HG03066 (cell line): ENCODE measurements at regions not wholly inside any gene's neighbourhood (a gene's known extent, or its start where the extent isn't known, plus 50 kb on each side); places are given as distances from the start of the nearest gene placed in this dataset.
"Not testable (repeated sequence)": the region's sequence is repeated elsewhere in the genome, so short reads cannot be mapped to it uniquely, and the experiment has no call there.

Experiments
- ATAC-seq: cut with Tn5 transposase; IDR thresholded peaks from one replicate; pipeline ENCODE4 v1.9.1; 2021; ENCODE audit warnings: low read depth; ENCODE audit not compliant: unreplicated experiment

DNA sequence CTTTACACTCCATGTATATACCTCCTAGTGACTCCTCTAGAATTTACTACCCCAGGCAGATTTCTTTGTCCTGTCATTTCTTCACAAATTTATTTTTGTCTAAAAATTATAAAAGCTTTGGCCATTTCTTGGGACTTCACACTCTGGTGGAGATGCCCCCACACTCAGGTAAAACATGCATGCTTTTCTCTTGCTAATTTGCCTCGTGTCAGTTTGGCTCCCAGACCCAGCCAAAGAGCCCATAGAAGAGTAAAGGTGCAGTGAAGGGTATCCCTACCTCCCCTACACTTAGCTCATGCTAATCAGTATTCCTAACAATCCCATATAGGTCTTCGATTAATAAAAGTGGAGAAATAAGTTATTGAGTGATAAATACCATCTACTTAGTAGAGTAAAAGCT is 256.5 kb upstream of the KRR1 start:
- ATAC-seq: no peak

DNA sequence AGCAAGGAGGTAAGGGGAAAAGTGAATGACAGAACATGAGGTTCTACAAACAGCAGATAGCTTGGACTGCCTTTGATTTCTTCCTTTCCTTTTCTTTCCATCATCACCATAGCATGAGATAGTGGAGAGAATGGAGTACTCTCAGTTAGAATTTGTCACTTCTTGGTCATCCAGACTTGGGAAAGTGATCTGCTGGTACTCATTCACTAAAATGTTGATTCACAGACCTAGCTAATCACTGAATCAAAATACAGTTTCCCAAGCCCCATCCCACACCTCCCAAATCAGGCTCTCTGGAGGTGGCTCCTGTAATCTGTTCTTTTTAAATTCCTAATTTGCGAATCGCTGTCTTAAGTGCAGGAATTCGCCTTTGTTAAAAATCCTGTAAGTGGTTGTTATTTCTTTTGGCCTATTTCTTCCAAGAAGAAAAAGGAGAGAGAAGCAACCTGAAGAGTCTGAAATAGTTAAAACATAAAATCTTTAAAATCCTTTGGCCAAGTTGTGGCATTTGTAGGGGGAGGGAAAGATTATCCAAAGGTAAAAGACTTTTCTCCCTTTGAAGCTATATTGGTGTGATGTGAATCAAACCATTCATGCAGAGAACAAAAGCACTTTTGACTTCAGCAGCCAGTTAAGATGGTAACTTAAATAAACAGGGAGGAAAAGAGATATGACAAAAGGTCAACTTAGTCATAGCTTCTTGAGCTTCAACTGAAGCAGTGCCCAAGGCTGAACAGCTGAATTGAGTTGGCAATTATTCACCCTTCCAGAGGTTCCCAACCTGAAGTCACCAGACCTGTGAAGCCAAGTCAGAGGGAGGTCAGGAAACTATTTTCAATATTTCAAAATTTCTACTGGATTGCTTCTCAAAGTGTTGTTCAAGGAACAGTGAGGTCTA is 255.1 kb upstream of the KRR1 start:
- ATAC-seq: no peak

DNA sequence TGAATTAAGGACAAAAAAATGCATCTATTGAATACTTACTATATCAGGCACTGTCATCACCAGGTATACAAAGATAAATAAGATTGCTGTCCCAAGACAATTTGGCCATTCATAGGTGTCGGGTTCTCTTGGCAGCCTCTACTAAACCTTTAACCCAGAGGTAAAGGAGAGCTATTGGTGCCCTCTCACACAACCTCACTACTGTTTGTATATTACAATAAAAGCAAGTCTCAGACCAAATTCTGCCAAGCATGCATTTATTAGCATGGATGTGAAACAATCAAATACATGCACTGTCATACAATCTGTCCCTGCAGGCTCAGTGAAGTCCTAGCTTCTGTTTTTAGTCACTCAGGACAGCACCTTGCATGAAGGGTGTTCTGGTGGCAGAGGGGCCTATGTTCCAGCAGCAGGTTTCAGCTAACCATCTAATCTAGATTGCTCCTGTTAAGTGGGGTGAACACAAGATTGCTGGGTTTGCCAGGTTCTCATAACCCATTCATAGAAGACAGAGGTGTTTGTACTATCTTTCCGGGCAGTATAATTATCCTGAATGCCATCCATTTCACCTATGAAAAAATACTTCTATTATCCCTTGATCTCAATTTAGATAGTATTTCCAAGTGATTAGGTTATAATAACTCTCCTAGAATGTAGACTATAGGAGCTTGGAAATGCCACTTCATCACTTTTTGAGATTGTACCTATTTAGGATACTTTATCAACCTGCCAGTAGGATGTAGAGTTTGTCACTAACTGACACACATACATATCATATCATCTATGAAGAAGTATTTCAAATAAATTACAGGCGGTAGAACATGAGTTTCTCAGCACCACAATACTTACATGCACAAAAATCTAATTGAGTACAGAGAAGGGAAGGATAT is 254.0 kb upstream of the KRR1 start:
- ATAC-seq: no peak

DNA sequence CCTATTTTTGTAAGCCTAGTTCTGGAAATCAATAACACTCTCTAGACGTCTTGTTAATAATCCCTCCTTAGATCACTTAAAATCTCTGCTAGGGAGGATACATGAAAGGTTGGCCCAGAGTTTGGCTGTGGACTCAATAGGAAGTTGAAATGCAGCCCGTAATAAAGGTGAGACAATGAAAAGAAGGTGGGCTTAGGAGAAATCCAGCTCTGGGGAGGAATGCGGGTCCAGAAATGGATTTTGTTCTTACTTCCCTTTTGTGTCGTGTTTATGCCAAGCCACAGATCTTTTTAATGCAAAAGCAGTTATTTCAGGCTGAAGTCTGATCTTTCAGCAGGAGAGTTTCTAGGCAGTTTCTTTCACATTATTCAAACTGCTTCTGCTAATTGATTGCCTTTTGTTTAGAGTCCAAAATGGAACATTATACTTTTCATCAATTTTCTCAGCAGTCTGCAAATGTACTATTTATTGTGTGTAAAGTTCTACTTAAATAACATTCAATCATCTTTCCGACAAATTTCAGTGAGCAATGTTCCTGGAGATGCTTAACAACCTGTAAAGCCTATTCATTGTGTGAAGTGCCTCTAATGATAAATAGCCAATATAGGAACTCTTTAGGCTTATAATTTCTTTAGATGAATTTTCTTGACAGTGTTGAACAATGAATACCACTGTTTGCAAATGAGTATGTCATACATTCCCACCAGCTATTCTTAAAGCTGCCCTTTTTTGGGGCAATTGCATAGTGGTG is 252.9 kb upstream of the KRR1 start:
- ATAC-seq: no peak

DNA sequence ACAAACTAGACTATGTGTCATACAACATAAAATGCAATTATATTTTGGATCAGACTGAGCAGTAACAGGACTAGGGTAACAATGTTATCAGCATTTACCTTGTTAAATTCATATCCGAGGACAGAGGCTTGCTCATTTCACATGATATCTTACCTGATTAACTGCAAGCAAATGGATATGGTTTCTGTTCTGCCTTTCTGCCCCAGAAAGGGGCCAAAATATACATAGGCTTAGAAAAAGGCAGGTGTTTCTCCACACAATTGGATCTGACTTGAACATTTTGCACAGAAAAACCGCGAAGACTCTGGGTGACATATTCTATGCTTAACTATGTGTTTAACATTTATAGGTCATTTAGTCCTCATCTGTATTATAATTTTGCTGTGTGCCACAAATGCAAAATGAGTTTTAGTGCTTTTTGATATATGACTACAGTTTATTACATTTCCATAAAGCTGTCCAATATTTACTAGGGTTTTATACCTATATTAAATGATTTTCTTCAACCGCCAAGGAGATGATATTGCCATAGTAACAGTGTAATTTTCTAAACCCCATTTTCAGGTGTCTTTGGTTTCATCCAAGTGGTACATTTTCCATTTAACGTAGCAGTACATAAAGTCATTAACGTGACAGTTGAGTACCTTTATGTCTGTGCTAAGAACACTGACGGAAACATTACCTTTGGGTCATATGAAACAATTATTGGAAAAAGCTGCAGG is 249.3 kb upstream of the KRR1 start:
- no peak for ATAC-seq

DNA sequence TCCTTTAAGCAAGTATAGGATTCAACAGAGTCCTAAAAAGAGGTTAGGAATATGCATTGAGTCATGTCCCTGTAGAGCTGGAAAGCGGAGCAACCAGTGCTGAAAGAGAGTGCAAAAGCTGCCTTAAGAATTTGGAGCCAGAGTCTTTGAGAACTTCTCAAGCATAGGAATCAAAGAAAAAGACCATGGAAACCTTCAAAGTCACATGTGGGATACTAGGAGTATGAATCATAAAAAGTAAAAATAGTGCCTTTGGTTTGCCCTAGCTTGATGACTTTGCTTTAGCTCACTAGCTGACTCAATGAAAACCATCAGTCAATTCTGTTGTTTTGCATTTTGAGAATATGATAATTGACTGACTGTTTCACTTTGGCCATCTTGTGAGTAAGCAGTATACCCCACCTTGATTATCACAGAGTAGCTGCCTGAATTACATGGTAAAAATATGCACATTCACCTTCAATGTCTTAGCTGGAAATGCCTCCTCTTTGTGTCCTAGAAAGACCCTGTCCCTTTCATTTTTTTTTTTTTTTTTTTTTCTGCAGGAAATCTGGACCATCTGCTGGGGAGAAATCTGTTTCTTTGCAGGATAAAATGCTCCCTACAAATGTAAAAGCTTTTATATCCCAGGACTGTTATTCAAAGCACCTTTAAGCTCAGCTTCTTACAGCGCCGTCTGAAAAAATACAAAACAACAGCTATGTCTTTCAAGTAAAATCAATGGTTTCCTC is 248.6 kb upstream of the KRR1 start:
- ATAC-seq: peak; percentile 50

DNA sequence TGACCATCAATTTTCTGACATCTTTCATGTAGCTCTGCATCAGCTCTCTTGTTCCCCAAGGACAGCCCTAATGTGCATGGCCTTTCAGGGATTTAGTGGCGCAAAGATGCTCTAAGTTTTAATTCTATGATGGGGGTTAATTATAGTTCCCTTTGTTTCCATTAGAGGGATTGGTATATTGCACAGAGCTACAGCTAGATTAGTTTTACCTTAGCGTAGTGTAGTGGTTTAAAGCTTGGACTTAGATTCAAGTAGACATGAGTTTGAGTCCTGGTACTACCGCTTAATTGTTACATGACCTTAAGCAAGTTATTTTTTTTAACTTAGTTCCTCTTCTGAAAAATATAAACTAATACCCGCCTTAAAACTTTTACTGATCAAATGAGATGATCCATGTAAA is 247.8 kb upstream of the KRR1 start:
- no peak for ATAC-seq

DNA sequence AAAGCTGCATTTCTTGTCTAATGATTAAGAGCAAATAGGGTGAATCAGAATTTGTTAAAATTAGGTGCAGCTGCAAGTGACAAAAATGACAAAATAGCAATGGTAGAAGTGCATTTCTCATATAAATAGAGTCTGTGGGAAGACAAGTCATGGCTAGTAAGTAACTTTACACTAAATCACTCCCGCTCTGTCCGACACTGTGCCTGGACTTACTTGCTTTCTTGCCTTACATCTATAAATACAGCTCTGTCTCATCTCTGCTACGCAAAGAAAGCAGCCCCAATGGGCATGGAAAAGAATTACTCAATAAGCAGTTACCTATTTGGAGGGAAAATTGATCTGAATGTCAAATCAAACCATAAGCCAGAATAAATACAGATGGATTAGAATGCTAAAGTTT is 245.4 kb upstream of the KRR1 start:
- ATAC-seq: no peak

DNA sequence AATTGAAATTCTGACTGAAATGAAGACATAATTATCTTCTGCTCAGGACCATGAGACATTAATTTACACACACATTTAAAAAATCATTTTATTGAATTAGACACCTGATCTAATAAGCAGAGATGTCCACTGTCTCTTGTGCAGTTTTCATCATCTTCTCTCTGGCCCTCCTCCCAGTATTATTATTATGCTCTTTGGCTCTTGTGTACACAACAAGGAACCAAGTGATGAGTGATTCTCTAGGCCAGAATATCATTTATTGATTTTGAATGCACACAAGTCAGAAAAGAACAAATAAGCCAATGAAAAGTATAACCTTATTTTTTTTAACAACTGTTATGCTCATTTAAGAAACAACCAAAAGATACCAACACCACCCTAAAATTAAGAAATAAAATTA is 244.7 kb upstream of the KRR1 start:
- ATAC-seq: no peak

DNA sequence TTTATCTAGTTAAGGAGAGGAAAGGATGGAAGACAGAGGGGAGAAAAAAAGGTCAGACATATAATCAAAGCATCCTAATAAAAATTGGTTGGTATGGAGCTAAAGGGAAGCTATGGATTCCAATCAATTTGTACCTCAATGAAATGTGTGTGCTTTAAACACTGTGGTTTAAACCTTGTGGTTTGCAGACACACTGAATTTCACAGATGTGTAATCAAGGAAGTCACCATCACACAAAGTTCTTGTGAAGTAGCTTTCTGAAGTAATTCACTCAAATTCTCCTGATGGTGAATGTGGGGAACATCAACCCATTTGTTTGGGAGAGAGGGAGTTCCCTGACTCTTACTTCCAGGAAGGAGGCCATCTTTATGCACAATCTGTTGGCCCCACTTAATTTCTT is 243.3 kb upstream of the KRR1 start:
- no peak for ATAC-seq

DNA sequence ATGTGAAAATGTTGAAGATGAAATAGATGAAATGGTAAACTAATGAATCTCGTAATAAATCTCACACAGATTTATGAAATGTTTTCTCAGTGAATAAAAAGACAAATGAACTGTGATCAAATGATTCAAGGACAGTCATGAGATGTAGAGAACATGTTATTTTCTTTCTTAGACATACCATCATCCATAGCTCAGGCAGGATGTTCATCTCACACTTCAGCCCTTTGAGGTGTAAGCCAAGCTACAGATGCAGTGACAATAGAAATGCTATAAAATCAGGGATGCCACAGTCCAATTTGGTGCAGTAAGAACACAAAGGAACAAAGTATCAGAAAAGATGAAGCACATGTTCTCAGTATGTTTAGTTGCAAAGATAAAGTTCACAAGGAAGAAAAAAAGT is 242.7 kb upstream of the KRR1 start:
- no peak for ATAC-seq

DNA sequence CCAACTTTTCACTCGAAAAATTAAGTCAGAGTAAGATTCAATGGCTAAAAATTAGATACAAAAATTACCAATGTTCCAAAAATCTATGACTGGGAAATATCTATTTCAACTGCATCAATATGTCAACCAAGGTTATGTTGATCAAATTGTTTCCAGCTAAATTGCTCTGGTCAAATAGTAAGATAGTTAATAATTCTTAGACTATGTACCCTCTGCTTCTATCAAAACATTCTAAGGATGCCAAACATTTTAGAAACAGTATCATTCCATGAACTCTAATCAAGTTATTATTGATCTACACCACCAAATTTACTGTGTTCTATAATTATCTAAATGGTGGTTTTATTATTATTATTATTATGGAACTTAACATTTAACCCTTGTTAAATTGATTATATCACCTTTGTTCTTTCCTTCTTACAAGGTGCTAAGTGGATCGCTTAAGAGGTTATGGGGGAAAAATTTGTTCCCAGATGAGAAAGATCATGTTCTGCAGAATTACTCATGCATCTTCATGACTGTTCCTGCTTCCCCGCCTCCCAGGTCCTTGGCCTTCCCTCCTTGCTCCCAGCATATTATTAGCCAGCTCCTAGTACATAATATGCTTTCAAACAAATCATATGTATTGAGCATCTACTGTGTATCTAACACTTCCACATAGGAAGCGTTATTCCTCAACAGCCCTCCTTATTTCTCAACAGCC is 240.5 kb upstream of the KRR1 start:
- no peak for ATAC-seq

DNA sequence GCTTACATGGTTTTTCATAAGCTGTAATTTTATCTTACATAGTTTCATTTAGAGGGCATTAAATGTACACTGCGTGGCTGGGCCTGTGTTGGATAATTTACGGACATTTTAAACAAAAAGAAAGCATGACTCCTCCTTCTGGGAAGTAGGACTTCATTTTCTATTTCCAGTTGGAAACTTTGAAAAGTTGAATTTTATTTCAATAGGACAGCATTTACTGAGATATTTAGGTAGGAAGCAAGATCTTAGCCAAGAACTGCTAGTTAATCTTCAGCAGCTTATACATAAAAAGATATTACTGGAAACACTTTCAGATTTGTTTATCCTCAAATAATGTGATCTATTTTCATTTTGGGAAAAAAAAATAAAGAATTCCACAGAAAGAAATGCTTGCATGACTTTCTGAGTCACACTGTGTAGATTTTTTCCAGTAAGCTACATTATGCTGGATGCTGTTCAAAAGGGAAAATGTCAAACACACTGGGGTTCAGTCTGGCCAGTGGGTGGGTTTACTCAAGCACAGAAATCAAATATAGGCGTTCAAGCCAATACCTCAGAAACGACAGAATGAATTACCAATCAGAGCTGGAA is 239.4 kb upstream of the KRR1 start:
- no peak for ATAC-seq

DNA sequence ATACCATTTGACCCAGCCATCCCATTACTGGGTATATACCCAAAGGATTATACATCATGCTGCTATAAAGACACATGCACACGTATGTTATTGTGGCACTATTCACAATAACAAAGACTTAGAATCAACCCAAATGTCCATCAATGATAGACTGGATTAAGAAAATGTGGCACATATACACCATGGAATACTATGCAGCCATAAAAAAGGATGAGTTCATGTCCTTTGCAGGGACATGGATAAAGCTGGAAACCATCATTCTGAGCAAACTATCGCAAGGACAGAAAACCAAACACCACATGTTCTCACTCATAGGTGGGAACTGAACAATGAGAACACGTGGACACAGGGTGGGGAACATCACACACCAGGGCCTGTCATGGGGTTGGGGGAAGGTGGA is 237.6 kb upstream of the KRR1 start:
- ATAC-seq: not testable (repeated sequence)

DNA sequence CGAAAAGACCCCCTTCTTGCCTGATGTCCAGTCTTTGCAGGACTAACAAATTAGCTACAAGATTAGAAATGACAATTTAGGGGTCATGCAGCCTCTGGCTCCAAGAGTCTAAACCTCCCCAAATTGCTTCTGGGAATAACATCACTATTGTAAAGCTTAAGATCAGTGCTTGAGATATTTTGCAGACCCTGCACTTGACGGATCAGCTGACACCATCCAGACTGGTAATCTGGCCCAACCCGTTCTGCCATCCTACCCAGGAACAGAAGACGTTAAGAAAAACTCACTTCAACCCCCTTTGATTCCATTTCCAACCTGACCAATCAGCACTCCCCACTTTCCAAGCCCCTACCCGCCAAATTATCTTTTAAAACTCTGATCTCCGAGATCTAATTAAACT is 236.7 kb upstream of the KRR1 start:
- ATAC-seq: no peak

DNA sequence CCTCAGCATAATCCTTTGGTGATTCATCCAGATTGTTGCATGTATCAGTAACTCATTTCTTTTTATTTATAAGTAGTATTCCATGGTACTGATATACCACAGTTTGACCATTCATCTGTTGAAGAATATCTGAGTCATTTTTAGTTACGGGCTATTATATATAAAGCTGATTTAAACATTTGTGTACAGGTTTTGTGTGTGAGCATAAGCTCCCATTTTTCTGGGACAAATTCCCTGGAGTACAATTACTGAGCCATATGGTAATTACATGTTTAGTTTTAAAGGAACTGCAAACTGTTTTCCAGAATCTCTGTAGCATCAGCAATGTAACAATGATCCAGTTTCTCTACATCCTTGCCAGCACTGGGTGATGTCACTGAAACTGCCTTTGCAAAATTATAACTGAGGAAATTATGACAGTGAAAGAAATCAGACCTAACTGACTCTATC is 236.2 kb upstream of the KRR1 start:
- ATAC-seq: no peak

DNA sequence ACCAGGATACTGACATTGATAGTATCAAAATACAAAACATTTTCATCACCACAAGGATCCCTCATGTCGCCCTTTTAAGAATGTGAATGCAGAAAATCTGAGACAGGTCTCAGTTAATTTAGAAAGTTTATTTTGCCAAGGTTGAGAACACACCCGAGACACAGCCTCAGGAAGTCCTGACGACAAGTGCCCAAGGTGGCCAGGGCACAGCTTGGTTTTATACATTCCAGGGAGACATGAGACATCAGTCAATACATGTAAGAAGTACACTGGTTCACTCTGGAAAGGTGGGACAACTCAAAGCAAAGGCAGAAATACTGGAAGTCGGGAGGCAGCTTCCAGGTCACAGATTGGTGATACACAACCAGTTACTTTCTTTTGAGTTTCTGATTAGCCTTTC is 235.2 kb upstream of the KRR1 start:
- ATAC-seq: no peak

DNA sequence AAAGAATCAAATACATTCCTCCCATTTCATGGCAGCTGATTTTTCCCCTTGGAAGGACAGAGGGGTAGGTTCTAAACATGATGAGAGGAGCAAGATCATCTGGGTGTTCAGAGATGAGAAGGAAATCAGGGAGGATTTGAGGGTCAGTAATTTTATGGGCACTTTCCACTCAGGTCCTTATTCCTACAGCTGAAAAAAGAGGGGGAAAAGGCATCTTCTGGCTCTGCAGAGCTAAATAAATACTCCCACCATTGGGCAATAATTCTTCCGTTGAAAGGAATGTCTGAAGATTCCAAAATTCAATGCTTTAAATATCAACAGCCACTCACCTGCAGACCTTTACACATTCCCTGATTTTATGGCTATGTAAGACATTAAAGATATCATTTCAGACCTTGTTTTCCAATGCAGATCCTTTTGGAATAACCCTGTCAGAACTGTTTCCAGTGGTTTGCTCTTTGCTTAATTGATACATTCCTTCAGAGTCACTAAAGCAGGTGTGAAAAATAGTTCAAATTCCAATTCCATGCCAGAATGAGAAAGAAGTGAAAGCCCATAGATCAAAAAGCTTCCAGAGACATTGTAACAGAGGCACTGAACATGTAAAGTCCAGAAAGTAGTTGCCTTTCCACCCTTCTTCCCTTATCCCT is 233.3 kb upstream of the KRR1 start:
- ATAC-seq: no peak
